HL-60 (cell line): ENCODE measurements at regions not wholly inside any gene's neighbourhood (a gene's known extent, or its start where the extent isn't known, plus 50 kb on each side); places are given as distances from the start of the nearest gene placed in this dataset.

ENCODE experiments used
- DNase-seq, 2 experiments: peaks; one replicate each; pipeline ENCODE4 v3.0.0-alpha.2; 2010 to 2020; ENCODE audit warnings: low read depth in 1 of 2, low spot score in 1 of 2
- H3K27ac ChIP-seq: fragments of 250-450 bp; sonication (Bioruptor Pico); replicated peaks from 2 replicates; pipeline ENCODE4 v1.5.1; 2020; ENCODE audit warnings: mild to moderate bottlenecking, moderate library complexity
- H3K27me3 ChIP-seq: fragments of 250-450 bp; sonication (Bioruptor Pico); 2 replicates; pipeline ENCODE4 v1.5.1; 2021; ENCODE audit warnings: mild to moderate bottlenecking, moderate library complexity; ENCODE audit not compliant: insufficient read depth, poor library complexity, severe bottlenecking
- H3K4me3 ChIP-seq: replicated peaks from 2 replicates; pipeline ENCODE4 v1.5.1; 2011; ENCODE audit warnings: mild to moderate bottlenecking, control low read depth, low read length; ENCODE audit not compliant: insufficient read depth
- GABPA ChIP-seq: IDR thresholded peaks from 2 replicates; pipeline ENCODE4 v1.6.1; 2012; ENCODE audit warnings: low read depth
- POLR2AphosphoS5 ChIP-seq: IDR thresholded peaks from 2 replicates; pipeline ENCODE4 v1.6.1; 2012; ENCODE audit warnings: low read depth
- SPI1 ChIP-seq: IDR thresholded peaks from 2 replicates; pipeline ENCODE4 v1.6.1; 2012; ENCODE audit warnings: low read depth, mild to moderate bottlenecking, borderline replicate concordance
- TF ChIP-seq, protein P1 (sequence below): IDR thresholded peaks from one replicate; pipeline ENCODE4 v1.5.1; 2011; ENCODE audit warnings: low read length, control low read depth, inconsistent platforms; ENCODE audit not compliant: insufficient read depth
- TF ChIP-seq, protein P2 (sequence below): IDR thresholded peaks from 2 replicates; pipeline ENCODE4 v1.6.1; 2012; ENCODE audit warnings: low read depth; ENCODE audit not compliant: insufficient replicate concordance

DNA sequence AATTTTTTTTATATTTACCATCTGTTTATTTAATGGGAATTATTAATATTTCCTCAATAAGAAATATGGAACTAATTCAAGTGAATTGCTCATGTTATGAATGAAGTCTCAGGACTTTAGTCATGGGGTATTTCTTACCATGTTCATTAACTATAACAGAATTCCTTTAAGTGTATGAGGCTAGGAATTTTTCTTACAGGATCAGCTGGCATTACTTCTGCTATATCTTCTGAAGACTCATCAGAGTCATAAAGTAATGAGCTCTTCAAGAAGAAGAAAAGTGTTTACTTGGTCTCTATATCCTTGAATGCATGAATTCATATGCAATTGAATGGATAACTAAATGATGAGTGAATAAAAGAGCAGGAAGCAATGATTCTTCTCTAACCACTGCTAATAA is 486.8 kb upstream of the THBS1 start:
- Histone ChIP-seq H3K27me3 (peaks cover 6% of the 10 kb centered on the region), H3K4me3 (no peak overlapping the region), H3K27ac (no peak overlapping the region)
- TF ChIP-seq POLR2AphosphoS5, result no peak
- TF ChIP-seq, protein P1, sequence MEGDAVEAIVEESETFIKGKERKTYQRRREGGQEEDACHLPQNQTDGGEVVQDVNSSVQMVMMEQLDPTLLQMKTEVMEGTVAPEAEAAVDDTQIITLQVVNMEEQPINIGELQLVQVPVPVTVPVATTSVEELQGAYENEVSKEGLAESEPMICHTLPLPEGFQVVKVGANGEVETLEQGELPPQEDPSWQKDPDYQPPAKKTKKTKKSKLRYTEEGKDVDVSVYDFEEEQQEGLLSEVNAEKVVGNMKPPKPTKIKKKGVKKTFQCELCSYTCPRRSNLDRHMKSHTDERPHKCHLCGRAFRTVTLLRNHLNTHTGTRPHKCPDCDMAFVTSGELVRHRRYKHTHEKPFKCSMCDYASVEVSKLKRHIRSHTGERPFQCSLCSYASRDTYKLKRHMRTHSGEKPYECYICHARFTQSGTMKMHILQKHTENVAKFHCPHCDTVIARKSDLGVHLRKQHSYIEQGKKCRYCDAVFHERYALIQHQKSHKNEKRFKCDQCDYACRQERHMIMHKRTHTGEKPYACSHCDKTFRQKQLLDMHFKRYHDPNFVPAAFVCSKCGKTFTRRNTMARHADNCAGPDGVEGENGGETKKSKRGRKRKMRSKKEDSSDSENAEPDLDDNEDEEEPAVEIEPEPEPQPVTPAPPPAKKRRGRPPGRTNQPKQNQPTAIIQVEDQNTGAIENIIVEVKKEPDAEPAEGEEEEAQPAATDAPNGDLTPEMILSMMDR, result no peak
- TF ChIP-seq SPI1, result no peak
- TF ChIP-seq, protein P2, sequence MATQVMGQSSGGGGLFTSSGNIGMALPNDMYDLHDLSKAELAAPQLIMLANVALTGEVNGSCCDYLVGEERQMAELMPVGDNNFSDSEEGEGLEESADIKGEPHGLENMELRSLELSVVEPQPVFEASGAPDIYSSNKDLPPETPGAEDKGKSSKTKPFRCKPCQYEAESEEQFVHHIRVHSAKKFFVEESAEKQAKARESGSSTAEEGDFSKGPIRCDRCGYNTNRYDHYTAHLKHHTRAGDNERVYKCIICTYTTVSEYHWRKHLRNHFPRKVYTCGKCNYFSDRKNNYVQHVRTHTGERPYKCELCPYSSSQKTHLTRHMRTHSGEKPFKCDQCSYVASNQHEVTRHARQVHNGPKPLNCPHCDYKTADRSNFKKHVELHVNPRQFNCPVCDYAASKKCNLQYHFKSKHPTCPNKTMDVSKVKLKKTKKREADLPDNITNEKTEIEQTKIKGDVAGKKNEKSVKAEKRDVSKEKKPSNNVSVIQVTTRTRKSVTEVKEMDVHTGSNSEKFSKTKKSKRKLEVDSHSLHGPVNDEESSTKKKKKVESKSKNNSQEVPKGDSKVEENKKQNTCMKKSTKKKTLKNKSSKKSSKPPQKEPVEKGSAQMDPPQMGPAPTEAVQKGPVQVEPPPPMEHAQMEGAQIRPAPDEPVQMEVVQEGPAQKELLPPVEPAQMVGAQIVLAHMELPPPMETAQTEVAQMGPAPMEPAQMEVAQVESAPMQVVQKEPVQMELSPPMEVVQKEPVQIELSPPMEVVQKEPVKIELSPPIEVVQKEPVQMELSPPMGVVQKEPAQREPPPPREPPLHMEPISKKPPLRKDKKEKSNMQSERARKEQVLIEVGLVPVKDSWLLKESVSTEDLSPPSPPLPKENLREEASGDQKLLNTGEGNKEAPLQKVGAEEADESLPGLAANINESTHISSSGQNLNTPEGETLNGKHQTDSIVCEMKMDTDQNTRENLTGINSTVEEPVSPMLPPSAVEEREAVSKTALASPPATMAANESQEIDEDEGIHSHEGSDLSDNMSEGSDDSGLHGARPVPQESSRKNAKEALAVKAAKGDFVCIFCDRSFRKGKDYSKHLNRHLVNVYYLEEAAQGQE, result no peak
- TF ChIP-seq GABPA, result no peak
- DNase-seq, result no peak

DNA sequence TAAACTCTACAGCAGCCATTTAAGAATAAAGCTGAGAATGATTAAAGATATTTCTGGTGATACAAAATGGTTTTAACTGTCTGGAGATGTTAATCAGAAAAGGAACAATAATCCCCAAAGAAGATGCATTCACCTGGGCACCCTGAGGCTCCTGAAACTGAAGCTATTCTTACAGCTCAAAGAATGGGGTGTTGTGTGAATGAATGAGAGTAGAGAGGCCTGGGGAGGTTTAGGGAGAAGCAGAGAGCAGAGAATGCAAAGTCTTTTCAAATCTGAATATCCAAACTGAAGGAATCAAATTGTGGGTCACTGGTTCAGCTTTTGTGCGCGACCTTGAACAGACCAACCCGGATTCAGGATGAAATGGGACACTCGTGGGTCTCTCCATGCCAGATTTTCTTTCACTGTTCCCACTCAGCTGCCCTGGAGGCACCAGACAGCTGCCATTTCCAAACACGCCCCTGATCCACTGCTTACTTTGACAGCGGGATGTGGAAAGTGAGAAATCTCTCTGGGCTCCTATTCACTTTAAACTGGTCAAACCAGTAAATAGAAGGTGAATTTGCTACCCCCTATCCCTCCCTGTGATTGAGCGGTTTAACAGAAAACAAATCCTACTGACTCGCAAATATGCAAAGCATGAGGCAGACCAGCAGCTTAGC is 485.5 kb upstream of the THBS1 start:
- DNase-seq, result no peak
- Histone ChIP-seq H3K27me3 (peaks cover 6% of the 10 kb centered on the region), H3K4me3 (no peak overlapping the region), H3K27ac (no peak overlapping the region)
- TF ChIP-seq, protein P2, result no peak
- no peak for TF ChIP-seq GABPA
- TF ChIP-seq, protein P1, result no peak
- TF ChIP-seq POLR2AphosphoS5, result no peak
- no peak for TF ChIP-seq SPI1

DNA sequence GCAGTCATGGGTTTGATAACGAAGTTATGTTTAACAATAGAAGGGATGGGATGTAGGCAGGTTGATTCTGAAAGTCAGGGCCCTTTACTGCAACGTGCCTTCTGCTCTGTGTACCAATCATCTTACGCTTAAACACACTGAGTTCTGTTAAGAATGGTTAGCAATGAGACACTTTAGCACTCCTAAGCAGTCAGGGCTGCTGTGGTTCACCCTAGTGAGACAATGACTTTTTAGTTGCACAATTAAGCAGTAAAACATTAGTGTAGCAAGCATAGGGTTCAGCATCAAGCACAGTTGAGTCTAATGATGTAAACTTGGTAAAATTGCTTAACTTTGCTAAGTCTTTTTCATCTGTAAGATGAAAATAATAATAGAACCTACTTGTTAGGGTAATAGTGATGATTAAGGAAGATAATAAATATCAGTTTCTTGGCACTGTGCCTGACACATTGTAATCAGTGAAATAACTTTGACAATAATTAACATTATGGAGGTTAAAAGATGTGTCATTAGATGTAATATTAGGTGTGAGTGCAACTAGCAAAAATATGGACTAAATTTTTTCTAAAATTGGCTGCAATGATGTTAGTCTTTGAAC is 484.2 kb upstream of the THBS1 start:
- Histone ChIP-seq H3K4me3 (no peak overlapping the region), H3K27ac (no peak overlapping the region), H3K27me3 (peaks cover 6% of the 10 kb centered on the region)
- TF ChIP-seq GABPA, result no peak
- TF ChIP-seq, protein P2, result no peak
- TF ChIP-seq, protein P1, result no peak
- no peak for TF ChIP-seq SPI1
- TF ChIP-seq POLR2AphosphoS5, result no peak
- peak in 1 of 2 experiments; percentile 8 for DNase-seq
